ENCODE measurements at regions not wholly inside any gene's neighbourhood (a gene's known extent, or its start where the extent isn't known, plus 50 kb on each side); places are given as distances from the start of the nearest gene placed in this dataset.

DNA sequence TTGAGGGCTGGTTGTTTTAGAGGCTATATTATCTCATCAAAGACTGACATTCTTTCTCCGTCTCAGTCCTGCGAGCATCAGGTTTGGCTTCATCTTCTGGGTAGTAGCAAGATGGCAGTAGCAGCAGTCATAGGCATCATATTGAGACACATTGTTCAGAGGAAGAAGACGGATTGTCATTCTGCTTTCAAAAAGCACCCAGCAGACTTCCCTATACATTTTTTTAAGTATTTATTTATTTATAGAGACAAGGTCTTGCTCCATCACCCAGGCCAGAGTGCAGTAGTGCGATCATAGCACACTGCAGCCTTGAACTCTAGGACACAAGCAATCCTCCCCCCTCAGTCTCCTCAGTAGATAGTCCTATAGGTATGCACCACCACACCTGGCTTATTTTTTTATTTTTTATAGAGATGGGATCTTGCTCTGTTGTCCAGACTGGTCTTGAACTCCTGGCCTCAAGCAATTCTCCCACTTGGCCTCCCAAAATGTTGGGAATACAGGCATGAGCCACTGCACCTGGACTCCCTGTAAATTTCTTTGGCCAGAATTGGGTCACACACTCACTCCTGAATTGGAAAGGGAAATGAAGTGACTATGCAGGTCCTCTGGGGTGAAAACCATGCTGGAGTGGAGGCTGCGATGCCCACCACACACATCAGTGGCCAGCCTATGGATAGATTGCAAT, 125.4 kb downstream of the SLC38A6 start:
- Mint-ChIP-seq H3K4me3 (no peak overlapping the region), H3K9me3 (no peaks in the 10 kb centered on the region), H3K36me3 (no peaks in the 10 kb centered on the region), H3K4me1 (no peaks in the 10 kb centered on the region), H3K27me3 (ENCODE audit: low read depth in 2 of 2) (peaks cover 0 to 3% of the 10 kb centered on the region in 2 donors), H3K27ac (no peak overlapping the region)
- Histone ChIP-seq H3K27me3 (ENCODE audit: control insufficient read depth, insufficient read depth, low read length) (no peaks in the 10 kb centered on the region), H3K36me3 (ENCODE audit: control insufficient read depth, insufficient read depth, low read length) (no peaks in the 10 kb centered on the region), H3K9me3 (ENCODE audit: control insufficient read depth, insufficient read depth, low read length) (no peaks in the 10 kb centered on the region), H3K4me3 (ENCODE audit: low read length) (no peak overlapping the region), H3K4me1 (ENCODE audit: control insufficient read depth, insufficient read depth, low read length) (peaks cover 4% of the 10 kb centered on the region), H3K27ac (ENCODE audit: low read length) (no peak overlapping the region)
- DNase-seq = no peak
- no peak for TF ChIP-seq CTCF (IDR thresholded peaks at IDR 0.05)
- WGBS (ENCODE audit: insufficient coverage) = 94% methylated on average over 4 of the region's 5 CpGs
- intact Hi-C loops (cut with micrococcal nuclease) = no loop called here
- no peak for ATAC-seq

DNA sequence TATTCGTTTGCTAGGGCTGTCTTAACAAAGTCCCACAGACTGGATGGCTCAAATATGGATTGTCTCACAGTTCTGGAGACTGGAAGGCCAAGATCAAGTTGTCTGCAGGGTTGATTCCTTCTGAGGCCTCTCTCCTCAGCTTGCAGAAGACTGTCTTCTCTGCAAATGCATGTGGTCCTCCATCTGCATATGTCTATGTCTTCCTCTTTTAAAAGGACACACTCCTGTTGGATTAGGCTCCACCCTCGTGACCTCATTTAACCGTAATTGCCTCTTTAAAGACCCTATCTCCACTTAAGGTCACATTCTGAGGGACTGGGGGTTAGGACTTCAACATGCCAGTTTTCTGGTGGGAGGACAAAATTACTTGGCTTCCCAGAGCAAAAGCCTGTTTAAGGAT, 123.3 kb downstream of the SLC38A6 start:
- no peak for TF ChIP-seq CTCF (IDR thresholded peaks at IDR 0.05)
- Mint-ChIP-seq H3K9me3 (no peaks in the 10 kb centered on the region), H3K4me3 (no peak overlapping the region), H3K27me3 (ENCODE audit: low read depth in 2 of 2) (no peaks in the 10 kb centered on the region), H3K27ac (no peak overlapping the region), H3K36me3 (no peaks in the 10 kb centered on the region), H3K4me1 (no peaks in the 10 kb centered on the region)
- no peaks in the 10 kb centered on the region for H3K36me3 ChIP-seq (ENCODE audit: control insufficient read depth, insufficient read depth, low read length)
- 79% methylated on average over 3 of the region's 3 CpGs for WGBS (ENCODE audit: insufficient coverage)
- intact Hi-C loops (cut with micrococcal nuclease) = no loop called here
- ATAC-seq (no peak), DNase-seq (no peak)
- H3K9me3 ChIP-seq (ENCODE audit: control insufficient read depth, insufficient read depth, low read length) = no peaks in the 10 kb centered on the region
- no peaks in the 10 kb centered on the region for H3K27me3 ChIP-seq (ENCODE audit: control insufficient read depth, insufficient read depth, low read length)
- no peak overlapping the region for H3K27ac ChIP-seq (ENCODE audit: low read length)
- peaks cover 4% of the 10 kb centered on the region for H3K4me1 ChIP-seq (ENCODE audit: control insufficient read depth, insufficient read depth, low read length)
- H3K4me3 ChIP-seq (ENCODE audit: low read length) = no peak overlapping the region

GRCh38 chr14:61103541-61104339, 122.7 kb downstream of the SLC38A6 start:
- DNase-seq = no peak

More at GRCh38 chr14:61103541-61104339, 122.7 kb downstream of the SLC38A6 start:
- WGBS (ENCODE audit: insufficient coverage) = 86% methylated on average over 10 of the region's 11 CpGs
- no peak for TF ChIP-seq CTCF (IDR thresholded peaks at IDR 0.05)
- no peaks in the 10 kb centered on the region for H3K9me3 ChIP-seq (ENCODE audit: control insufficient read depth, insufficient read depth, low read length)
- no peaks in the 10 kb centered on the region for H3K9me3 Mint-ChIP-seq
- peak overlapping the region; percentile 39 for H3K27ac ChIP-seq (ENCODE audit: low read length)
- H3K4me3 Mint-ChIP-seq = no peak overlapping the region
- H3K36me3 ChIP-seq (ENCODE audit: control insufficient read depth, insufficient read depth, low read length) = no peaks in the 10 kb centered on the region
- H3K4me3 ChIP-seq (ENCODE audit: low read length) = no peak overlapping the region
- H3K4me1 ChIP-seq (ENCODE audit: control insufficient read depth, insufficient read depth, low read length) = peaks cover 4% of the 10 kb centered on the region
- ATAC-seq = no peak
- no peaks in the 10 kb centered on the region for H3K36me3 Mint-ChIP-seq
- H3K4me1 Mint-ChIP-seq = no peaks in the 10 kb centered on the region
- intact Hi-C loops (cut with micrococcal nuclease) = no loop called here
- no peaks in the 10 kb centered on the region for H3K27me3 ChIP-seq (ENCODE audit: control insufficient read depth, insufficient read depth, low read length)
- H3K27ac Mint-ChIP-seq = peak overlapping the region in 1 of 2 donors; percentile 29
- H3K27me3 Mint-ChIP-seq (ENCODE audit: low read depth in 2 of 2) = no peaks in the 10 kb centered on the region
